ENCODE measurements at regions not wholly inside any gene's neighbourhood (a gene's known extent, or its start where the extent isn't known, plus 50 kb on each side); places are given as distances from the start of the nearest gene placed in this dataset.

GRCh38 chr4:130478406-130478805 is 1382.5 kb downstream of the C4orf33 start:
- DNase-seq, result no peak
- Histone ChIP-seq H3K4me3 (no peak overlapping the region), H3K27ac (no peak overlapping the region), H3K27me3 (no peaks in the 10 kb centered on the region), H3K9me3 (no peaks in the 10 kb centered on the region), H3K4me1 (no peaks in the 10 kb centered on the region), H3K36me3 (no peaks in the 10 kb centered on the region)
- TF ChIP-seq POLR2A (IDR thresholded peaks at IDR 0.05) (no peak), CTCF (IDR thresholded peaks at IDR 0.05) (no peak)
- WGBS, 2 donors, result 67 to 74% methylated on average over 3 of the region's 3 CpGs
- intact Hi-C loops (cut with DNase I), result no loop called here

- no peaks in the 10 kb centered on the region for H3K36me3 ChIP-seq
- no peak for DNase-seq
- H3K9me3 ChIP-seq, result no peaks in the 10 kb centered on the region
- TF ChIP-seq POLR2A (IDR thresholded peaks at IDR 0.05), result no peak
- TF ChIP-seq CTCF (IDR thresholded peaks at IDR 0.05), result no peak
- no peak overlapping the region for H3K27ac ChIP-seq
- no peak overlapping the region for H3K4me3 ChIP-seq
- intact Hi-C loops (cut with DNase I), result no loop called here
- no peaks in the 10 kb centered on the region for H3K4me1 ChIP-seq
- H3K27me3 ChIP-seq, result no peaks in the 10 kb centered on the region
- 45 to 76% methylated on average over 1 of the region's 1 CpG for WGBS, 2 donors
Measured at GRCh38 chr4:130479020-130479419, 1383.1 kb downstream of the C4orf33 start.

- no peaks in the 10 kb centered on the region for H3K27me3 ChIP-seq
- intact Hi-C loops (cut with DNase I), result no loop called here
- no peak overlapping the region for H3K27ac ChIP-seq
- TF ChIP-seq POLR2A (IDR thresholded peaks at IDR 0.05) (no peak), CTCF (IDR thresholded peaks at IDR 0.05) (no peak)
- no peak for DNase-seq
- no peaks in the 10 kb centered on the region for H3K4me1 ChIP-seq
- H3K4me3 ChIP-seq, result no peak overlapping the region
- H3K9me3 ChIP-seq, result no peaks in the 10 kb centered on the region
- 76 to 79% methylated on average over 2 of the region's 2 CpGs for WGBS, 2 donors
- H3K36me3 ChIP-seq, result no peaks in the 10 kb centered on the region
Measured at GRCh38 chr4:130479674-130480073, 1383.7 kb downstream of the C4orf33 start.

GRCh38 chr4:130484826-130485225 is 1388.9 kb downstream of the C4orf33 start:
- WGBS, 2 donors, result 75 to 78% methylated on average over 5 of the region's 5 CpGs
- H3K9me3 ChIP-seq, result no peaks in the 10 kb centered on the region
- TF ChIP-seq POLR2A (IDR thresholded peaks at IDR 0.05) (no peak), CTCF (IDR thresholded peaks at IDR 0.05) (no peak)
- H3K27me3 ChIP-seq, result no peaks in the 10 kb centered on the region
- no peak overlapping the region for H3K27ac ChIP-seq
- intact Hi-C loops (cut with DNase I), result no loop called here
- H3K4me1 ChIP-seq, result no peaks in the 10 kb centered on the region
- H3K36me3 ChIP-seq, result no peaks in the 10 kb centered on the region
- no peak for DNase-seq
- H3K4me3 ChIP-seq, result no peak overlapping the region

GRCh38 chr4:130485371-130485770 is 1389.4 kb downstream of the C4orf33 start:
- Histone ChIP-seq H3K4me3 (no peak overlapping the region), H3K4me1 (no peaks in the 10 kb centered on the region), H3K36me3 (no peaks in the 10 kb centered on the region), H3K27ac (no peak overlapping the region), H3K27me3 (no peaks in the 10 kb centered on the region), H3K9me3 (no peaks in the 10 kb centered on the region)
- WGBS, 2 donors, result 70 to 72% methylated on average over 3 of the region's 3 CpGs
- intact Hi-C loops (cut with DNase I), result no loop called here
- TF ChIP-seq POLR2A (IDR thresholded peaks at IDR 0.05) (no peak), CTCF (IDR thresholded peaks at IDR 0.05) (no peak)
- no peak for DNase-seq
